H9 (cell line): ENCODE measurements at regions not wholly inside any gene's neighbourhood (a gene's known extent, or its start where the extent isn't known, plus 50 kb on each side); places are given as distances from the start of the nearest gene placed in this dataset.

Experiments used
- DNase-seq: peaks from one replicate; pipeline ENCODE4 v3.0.0-alpha.2; 2017
- H2AFZ ChIP-seq: one replicate; pipeline ENCODE4 v1.6.1; 2013; ENCODE audit warnings: mild to moderate bottlenecking, low read length, control low read depth, moderate library complexity
- H2AK5ac ChIP-seq: 2 replicates; pipeline ENCODE4 v1.6.1; 2013; ENCODE audit warnings: low read length, control low read depth, mixed read lengths; ENCODE audit not compliant: insufficient read length
- H2BK120ac ChIP-seq: one replicate; pipeline ENCODE4 v1.6.1; 2013; ENCODE audit warnings: low read depth, mild to moderate bottlenecking, low read length, control low read depth, inconsistent platforms; ENCODE audit not compliant: poor library complexity, severe bottlenecking
- H2BK12ac ChIP-seq: 2 replicates; pipeline ENCODE4 v1.6.1; 2013; ENCODE audit warnings: low read length, control low read depth, mixed read lengths, low read depth; ENCODE audit not compliant: insufficient read length
- H2BK15ac ChIP-seq: 2 replicates; pipeline ENCODE4 v1.6.1; 2013; ENCODE audit warnings: low read depth, low read length, control low read depth
- H2BK20ac ChIP-seq: one replicate; pipeline ENCODE4 v1.6.1; 2013; ENCODE audit warnings: low read depth, mild to moderate bottlenecking, low read length, control low read depth, inconsistent platforms; ENCODE audit not compliant: poor library complexity, severe bottlenecking
- H2BK5ac ChIP-seq: 2 replicates; pipeline ENCODE4 v1.6.1; 2013; ENCODE audit warnings: low read length, control low read depth, mixed read lengths; ENCODE audit not compliant: insufficient read length
- H3K14ac ChIP-seq: 2 replicates; pipeline ENCODE4 v1.6.1; 2013; ENCODE audit warnings: low read length, control low read depth; ENCODE audit not compliant: insufficient read depth
- H3K18ac ChIP-seq: 2 replicates; pipeline ENCODE4 v1.6.1; 2013; ENCODE audit warnings: low read depth, mild to moderate bottlenecking, mixed read lengths, low read length, control low read depth; ENCODE audit not compliant: insufficient read length
- H3K23ac ChIP-seq: 2 replicates; pipeline ENCODE4 v1.6.1; 2013; ENCODE audit warnings: low read length, control low read depth, mixed read lengths, low read depth; ENCODE audit not compliant: insufficient read length
- H3K23me2 ChIP-seq: 2 replicates; pipeline ENCODE4 v1.6.1; 2013; ENCODE audit warnings: low read depth, mild to moderate bottlenecking, mixed read lengths, low read length, control low read depth; ENCODE audit not compliant: insufficient read length, poor library complexity, severe bottlenecking
- H3K27ac ChIP-seq: 2 replicates; pipeline ENCODE4 v1.5.1; 2013; ENCODE audit warnings: low read length, control low read depth, mixed read lengths, low read depth; ENCODE audit not compliant: insufficient read length
- H3K27me3 ChIP-seq: 2 replicates; pipeline ENCODE4 v1.6.1; 2013; ENCODE audit warnings: low read length, control low read depth, inconsistent platforms; ENCODE audit not compliant: insufficient read depth
- H3K4ac ChIP-seq: 2 replicates; pipeline ENCODE4 v1.6.1; 2013; ENCODE audit warnings: low read depth, mild to moderate bottlenecking, control low read depth, inconsistent platforms, low read length, moderate library complexity
- H3K4me1 ChIP-seq: 2 replicates; pipeline ENCODE4 v1.6.1; 2013; ENCODE audit warnings: low read length, control low read depth, inconsistent platforms; ENCODE audit not compliant: insufficient read depth
- H3K4me2 ChIP-seq: 2 replicates; pipeline ENCODE4 v1.6.1; 2013; ENCODE audit warnings: low read length, control low read depth, mixed read lengths; ENCODE audit not compliant: insufficient read length, insufficient read depth
- H3K56ac ChIP-seq: 2 replicates; pipeline ENCODE4 v1.6.1; 2013; ENCODE audit warnings: low read depth, mild to moderate bottlenecking, mixed read lengths, low read length, control low read depth; ENCODE audit not compliant: insufficient read length
- H3K79me1 ChIP-seq: 2 replicates; pipeline ENCODE4 v1.6.1; 2013; ENCODE audit warnings: low read depth, mild to moderate bottlenecking, moderate library complexity, low read length, control low read depth, inconsistent platforms; ENCODE audit not compliant: insufficient read depth, poor library complexity, severe bottlenecking
- H3K79me2 ChIP-seq: 2 replicates; pipeline ENCODE4 v1.6.1; 2013; ENCODE audit warnings: low read length, control low read depth, inconsistent platforms; ENCODE audit not compliant: insufficient read depth
- H3K9ac ChIP-seq: 2 replicates; pipeline ENCODE4 v1.6.1; 2013; ENCODE audit warnings: low read length, control low read depth, mixed read lengths; ENCODE audit not compliant: insufficient read length; ENCODE audit errors: extremely low read depth
- H3K9me3 ChIP-seq: one replicate; pipeline ENCODE4 v1.6.1; 2013; ENCODE audit warnings: low read depth, low read length, inconsistent platforms; ENCODE audit not compliant: control insufficient read depth
- H3T11ph ChIP-seq: one replicate; pipeline ENCODE4 v1.6.1; 2013; ENCODE audit warnings: mild to moderate bottlenecking, low read length, control low read depth, inconsistent platforms
- H4K20me1 ChIP-seq: one replicate; pipeline ENCODE4 v1.6.1; 2013; ENCODE audit not compliant: control insufficient read depth, insufficient read length, insufficient read depth
- H4K5ac ChIP-seq: 2 replicates; pipeline ENCODE4 v1.6.1; 2013; ENCODE audit warnings: low read depth, mild to moderate bottlenecking, mixed read lengths, low read length, control low read depth; ENCODE audit not compliant: insufficient read length
- H4K8ac ChIP-seq: replicated peaks from 2 replicates; pipeline ENCODE4 v1.6.1; 2013; ENCODE audit warnings: low read length, control low read depth, mixed read lengths, low read depth; ENCODE audit not compliant: insufficient read length
- H4K91ac ChIP-seq: 2 replicates; pipeline ENCODE4 v1.6.1; 2013; ENCODE audit warnings: low read depth, mild to moderate bottlenecking, moderate library complexity, mixed read lengths, low read length, control low read depth; ENCODE audit not compliant: insufficient read length
- H3K27ac Mint-ChIP-seq, 3 experiments: 2 replicates in 2 of 3; 3 replicates in 1 of 3; pipeline ENCODE4 v1.8.0; 2020 to 2021; ENCODE audit warnings: mixed read lengths in 3 of 3, mild to moderate bottlenecking in 1 of 3, moderate library complexity in 1 of 3
- H3K27me3 Mint-ChIP-seq: 2 replicates; pipeline ENCODE4 v1.8.0; 2021; ENCODE audit warnings: low read depth, mild to moderate bottlenecking, moderate library complexity, mixed read lengths
- H3K36me3 Mint-ChIP-seq, 3 experiments: 2 replicates in 2 of 3; 3 replicates in 1 of 3; pipeline ENCODE4 v1.8.0; 2020 to 2021; ENCODE audit warnings: low read depth in 3 of 3, mixed read lengths in 3 of 3; ENCODE audit not compliant: insufficient read depth in 1 of 3
- H3K4me1 Mint-ChIP-seq, 2 experiments: 2 replicates each; pipeline ENCODE4 v1.8.0; 2020; ENCODE audit warnings: mixed read lengths in 2 of 2
- H3K4me3 Mint-ChIP-seq, 2 experiments: 2 replicates in 1 of 2; 3 replicates in 1 of 2; pipeline ENCODE4 v1.8.0; 2020 to 2021; ENCODE audit warnings: mild to moderate bottlenecking in 2 of 2, mixed read lengths in 2 of 2, moderate library complexity in 1 of 2
- H3K9me3 Mint-ChIP-seq, 2 experiments: 2 replicates in 1 of 2; 3 replicates in 1 of 2; pipeline ENCODE4 v1.8.0; 2020; ENCODE audit warnings: mild to moderate bottlenecking in 2 of 2, mixed read lengths in 2 of 2, moderate library complexity in 1 of 2
- WGBS: extraction: QIAGEN DNeasy Blood & Tissue Kit; methylation state at CpG from one replicate; pipeline ENCODE4 v1.1.7; 2013; ENCODE audit warnings: missing lambda C conversion rate, low lambda C conversion rate, mixed read lengths; ENCODE audit not compliant: insufficient read length; ENCODE audit errors: extremely low coverage; 5-methylcytosine and 5-hydroxymethylcytosine counted together
- TF ChIP-seq, protein P1 (sequence below): fragments of 200-600 bp; sonication (generic); conservative IDR thresholded peaks from 3 replicates; pipeline ENCODE4 v1.8.0; 2021; ENCODE audit warnings: antibody characterized with exemption, mild to moderate bottlenecking

DNA sequence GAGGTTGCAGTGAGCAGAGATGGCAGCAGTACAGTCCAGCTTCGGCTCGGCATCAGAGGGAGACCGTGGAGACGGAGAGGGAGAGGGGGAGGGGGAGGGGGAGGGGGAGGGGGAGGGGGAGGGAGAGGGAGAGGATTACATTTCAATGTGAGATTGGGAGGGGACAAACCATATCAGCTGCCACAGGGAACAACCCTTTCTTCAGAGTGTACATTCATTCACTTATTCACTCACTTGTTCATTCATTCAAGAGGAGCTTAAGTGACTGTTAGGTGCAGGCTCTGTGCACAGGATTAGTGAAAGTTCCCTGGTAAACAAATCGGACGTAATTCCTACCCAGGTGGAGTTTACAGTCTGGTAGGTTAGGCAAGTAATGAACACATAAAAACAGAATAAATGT is 65.6 kb upstream of the MEDAG start:
- no peak overlapping the region for H2AFZ ChIP-seq
- H2BK120ac ChIP-seq = no peak overlapping the region
- no peaks in the 10 kb centered on the region for H3K23me2 ChIP-seq
- no peak overlapping the region for H3K4ac ChIP-seq
- H3K9me3 ChIP-seq = no peaks in the 10 kb centered on the region
- H3K9me3 Mint-ChIP-seq = peaks cover 7 to 8% of the 10 kb centered on the region in 2 experiments; a peak in 4 of 5 replicates
- peaks cover 10% of the 10 kb centered on the region for H3K27me3 Mint-ChIP-seq
- H3K14ac ChIP-seq = no peak overlapping the region
- no peak overlapping the region for H3K27ac Mint-ChIP-seq
- no peak for DNase-seq
- H4K91ac ChIP-seq = no peak overlapping the region
- H2BK15ac ChIP-seq = no peak overlapping the region
- H3K79me2 ChIP-seq = no peaks in the 10 kb centered on the region
- no peak overlapping the region for H4K8ac ChIP-seq
- no peak overlapping the region for H3K4me3 Mint-ChIP-seq
- no peak overlapping the region for H3K56ac ChIP-seq
- no peaks in the 10 kb centered on the region for H3K27me3 ChIP-seq
- no peak overlapping the region for H3T11ph ChIP-seq
- H3K4me1 ChIP-seq = no peaks in the 10 kb centered on the region; the same call in 1 of the 2 replicates
- H3K9ac ChIP-seq = no peak overlapping the region
- H3K36me3 Mint-ChIP-seq = peaks cover 0 to 2% (median 0%) of the 10 kb centered on the region in 3 experiments; a peak in 1 of 7 replicates
- H2BK5ac ChIP-seq = no peak overlapping the region
- TF ChIP-seq, protein P1, sequence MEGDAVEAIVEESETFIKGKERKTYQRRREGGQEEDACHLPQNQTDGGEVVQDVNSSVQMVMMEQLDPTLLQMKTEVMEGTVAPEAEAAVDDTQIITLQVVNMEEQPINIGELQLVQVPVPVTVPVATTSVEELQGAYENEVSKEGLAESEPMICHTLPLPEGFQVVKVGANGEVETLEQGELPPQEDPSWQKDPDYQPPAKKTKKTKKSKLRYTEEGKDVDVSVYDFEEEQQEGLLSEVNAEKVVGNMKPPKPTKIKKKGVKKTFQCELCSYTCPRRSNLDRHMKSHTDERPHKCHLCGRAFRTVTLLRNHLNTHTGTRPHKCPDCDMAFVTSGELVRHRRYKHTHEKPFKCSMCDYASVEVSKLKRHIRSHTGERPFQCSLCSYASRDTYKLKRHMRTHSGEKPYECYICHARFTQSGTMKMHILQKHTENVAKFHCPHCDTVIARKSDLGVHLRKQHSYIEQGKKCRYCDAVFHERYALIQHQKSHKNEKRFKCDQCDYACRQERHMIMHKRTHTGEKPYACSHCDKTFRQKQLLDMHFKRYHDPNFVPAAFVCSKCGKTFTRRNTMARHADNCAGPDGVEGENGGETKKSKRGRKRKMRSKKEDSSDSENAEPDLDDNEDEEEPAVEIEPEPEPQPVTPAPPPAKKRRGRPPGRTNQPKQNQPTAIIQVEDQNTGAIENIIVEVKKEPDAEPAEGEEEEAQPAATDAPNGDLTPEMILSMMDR = no peak
- H2BK20ac ChIP-seq = no peak overlapping the region
- H4K20me1 ChIP-seq = peaks cover 3% of the 10 kb centered on the region
- no CpG with 5 or more reads among the region's 6 CpGs for WGBS
- no peaks in the 10 kb centered on the region for H3K79me1 ChIP-seq
- no peak overlapping the region for H3K27ac ChIP-seq
- 0 out of 4 replicates have a peak, but pooled peaks cover 0 to under 1% of the 10 kb centered on the region in 2 experiments for H3K4me1 Mint-ChIP-seq
- no peak overlapping the region for H3K23ac ChIP-seq
- H2BK12ac ChIP-seq = no peak overlapping the region
- H3K4me2 ChIP-seq = no peak overlapping the region
- H2AK5ac ChIP-seq = no peak overlapping the region
- H3K18ac ChIP-seq = no peak overlapping the region
- H4K5ac ChIP-seq = no peak overlapping the region
